HG02759 (cell line): ENCODE measurements at regions not wholly inside any gene's neighbourhood (a gene's known extent, or its start where the extent isn't known, plus 50 kb on each side); places are given as distances from the start of the nearest gene placed in this dataset.
A peak's percentile ranks its signal among the peaks of the same experiment; 100 is the strongest.

Source experiments
- ATAC-seq: cut with Tn5 transposase; IDR thresholded peaks from one replicate; pipeline ENCODE4 v1.9.1; 2021; ENCODE audit warnings: mild to moderate bottlenecking, moderate library complexity; ENCODE audit not compliant: unreplicated experiment

DNA sequence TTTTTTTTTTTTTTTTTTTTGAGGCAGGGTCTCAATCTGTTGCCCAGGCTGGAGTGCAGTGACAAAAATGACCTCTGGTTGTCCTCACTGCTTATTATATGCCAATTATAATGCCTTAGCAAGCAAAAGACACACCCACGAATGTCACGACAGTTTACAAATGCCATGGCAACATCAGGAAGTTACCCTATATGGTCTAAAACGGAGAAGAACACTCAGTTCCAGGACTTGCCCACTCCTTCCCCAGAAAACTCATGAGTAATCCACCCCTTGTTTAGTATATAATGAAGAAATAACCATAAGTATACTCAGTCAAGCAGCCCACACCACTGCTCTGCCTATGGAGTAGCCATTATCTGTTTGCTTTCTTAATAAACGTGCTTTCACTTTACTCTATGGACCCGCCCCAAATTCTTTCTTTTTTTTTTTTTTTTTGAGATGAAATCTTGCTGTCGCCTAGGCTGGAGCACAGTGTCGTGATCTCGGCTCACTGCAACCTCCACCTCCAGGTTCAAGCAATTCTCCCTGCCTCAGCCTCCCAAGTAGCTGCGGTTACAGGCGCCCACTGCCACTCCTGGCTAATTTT is 106.2 kb downstream of the SMIM20 start:
- ATAC-seq, result no peak

DNA sequence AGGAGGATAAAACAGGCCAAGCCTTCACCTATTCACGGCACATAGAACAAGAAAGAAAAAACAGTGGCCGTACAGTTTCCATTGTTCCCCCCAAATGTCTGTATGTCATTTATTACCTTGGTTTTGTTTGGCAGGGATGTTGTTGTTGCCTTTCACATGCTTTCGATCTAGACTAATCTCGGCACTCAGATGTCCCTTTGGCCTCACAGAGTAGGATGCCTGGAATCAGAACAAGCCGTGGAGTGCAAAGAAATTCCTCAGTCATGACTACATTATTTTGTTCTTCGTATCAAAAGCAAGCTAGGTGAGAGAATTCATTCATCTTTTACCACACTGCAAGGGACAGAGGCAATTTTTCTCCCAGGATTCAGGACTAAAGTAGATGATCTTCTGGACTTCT is 106.9 kb downstream of the SMIM20 start:
- no peak for ATAC-seq

GRCh38 chr4:26021417-26022345 is 107.7 kb downstream of the SMIM20 start:
- ATAC-seq, result no peak

DNA sequence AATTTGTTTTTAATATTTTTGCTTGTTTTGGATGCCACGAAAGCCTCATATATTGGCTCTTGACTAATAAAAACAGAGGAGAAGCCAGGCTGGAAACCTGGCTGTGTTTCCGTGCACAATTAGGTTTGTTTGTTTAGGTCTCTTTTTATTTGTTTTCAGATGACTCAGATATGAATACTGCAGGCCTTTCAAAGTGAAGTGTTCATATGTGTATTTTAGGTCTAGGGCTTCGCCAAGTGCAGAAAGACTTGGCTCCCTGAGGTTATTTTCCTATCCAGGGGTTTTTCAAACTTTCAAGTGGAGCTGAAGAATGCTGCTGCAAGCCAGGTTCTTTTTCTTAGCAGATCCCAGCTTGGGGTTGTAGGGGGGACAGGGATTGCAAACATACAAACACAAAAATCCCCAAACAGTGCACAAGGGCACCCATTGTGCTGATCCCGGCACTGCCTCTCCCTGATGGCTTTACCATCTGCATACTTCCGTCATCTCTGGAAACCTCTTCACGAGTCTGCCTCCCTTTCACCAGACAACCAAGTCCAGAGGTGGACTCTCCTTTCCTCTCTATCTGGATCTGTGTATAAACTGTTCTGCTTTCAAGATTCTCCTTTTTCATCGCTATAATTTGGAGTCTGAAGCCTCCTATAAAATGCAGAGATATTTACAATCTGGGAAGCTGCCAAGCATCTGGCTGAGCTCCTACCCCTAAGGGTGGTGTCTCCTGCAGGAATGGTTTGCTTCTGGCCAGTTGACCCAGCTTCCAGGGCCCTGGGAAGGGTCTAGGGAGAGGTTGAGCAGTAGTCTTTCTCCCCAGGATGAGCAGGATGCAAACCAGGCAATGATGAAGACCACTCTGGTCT is 108.6 kb downstream of the SMIM20 start:
- no peak for ATAC-seq

DNA sequence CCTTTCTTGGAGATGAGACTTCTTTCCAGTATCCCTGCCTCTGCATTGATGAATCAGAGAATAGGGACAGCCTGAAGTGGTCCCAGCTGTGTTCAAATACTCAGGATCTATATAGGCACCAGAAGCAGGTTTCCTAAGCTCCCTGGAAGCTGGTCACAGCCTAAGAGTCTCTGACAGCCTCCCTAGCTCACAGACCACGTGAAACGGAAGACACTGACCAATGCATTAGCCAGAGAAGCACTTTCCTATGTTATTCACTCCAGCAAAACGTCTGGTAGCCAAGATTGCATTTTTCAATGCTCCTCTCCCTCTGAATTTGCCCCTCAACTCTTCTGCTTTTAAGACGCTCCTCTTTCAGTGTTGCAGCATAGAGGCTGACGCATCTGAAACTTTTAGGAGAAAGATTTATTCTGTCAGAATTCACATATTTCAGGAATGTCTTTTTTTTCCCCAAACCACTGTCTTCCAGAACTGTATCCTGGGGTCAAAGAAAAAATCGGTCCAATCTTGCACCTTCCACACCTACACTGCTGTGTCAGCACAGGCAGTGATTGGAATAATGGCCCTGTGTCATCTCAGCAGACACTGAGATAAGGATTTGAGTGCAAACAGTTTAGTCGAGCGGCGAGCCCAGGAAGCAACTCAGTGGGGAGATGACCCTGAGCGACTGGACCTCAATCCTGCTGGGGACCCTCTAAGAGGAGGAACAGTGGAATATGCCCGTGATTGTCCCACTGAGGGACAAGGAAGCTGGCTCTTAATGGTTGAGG is 109.4 kb downstream of the SMIM20 start:
- no peak for ATAC-seq

- ATAC-seq, result no peak
These were observed 110.1 kb downstream of the SMIM20 start for GRCh38 chr4:26024079-26024478.

DNA sequence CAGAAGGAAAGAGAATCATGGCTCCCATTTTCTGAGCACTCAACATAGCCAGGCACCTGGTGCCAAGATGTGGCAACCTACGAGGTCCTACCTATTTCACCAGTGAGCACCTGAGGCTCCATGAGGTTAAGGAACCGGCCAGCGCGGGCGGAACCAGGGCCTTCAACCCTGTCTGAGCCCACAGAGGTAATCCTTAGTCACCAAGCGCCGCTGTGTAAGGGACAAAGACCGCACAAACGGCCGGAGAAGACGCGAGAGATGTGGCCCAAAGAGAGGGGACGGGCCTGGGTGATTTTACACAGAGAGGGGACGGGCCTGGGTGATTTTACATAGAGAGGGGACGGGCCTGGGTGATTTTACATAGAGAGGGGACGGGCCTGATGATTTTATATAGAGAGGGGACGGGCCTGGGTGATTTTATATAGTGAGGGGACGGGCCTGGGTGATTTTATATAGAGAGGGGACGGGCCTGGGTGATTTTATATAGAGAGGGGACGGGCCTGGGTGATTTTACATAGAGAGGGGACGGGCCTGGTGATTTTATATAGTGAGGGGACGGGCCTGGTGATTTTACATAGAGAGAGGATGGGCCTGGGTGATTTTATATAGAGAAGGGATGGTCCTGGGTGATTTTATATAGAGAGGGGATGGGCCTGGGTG is 114.2 kb downstream of the SMIM20 start:
- ATAC-seq, result no peak

- peak; percentile 98 for ATAC-seq
These were observed 115.0 kb downstream of the SMIM20 start for GRCh38 chr4:26028793-26029567.

GRCh38 chr4:26029568-26030131 is 115.6 kb downstream of the SMIM20 start:
- ATAC-seq, result no peak

DNA sequence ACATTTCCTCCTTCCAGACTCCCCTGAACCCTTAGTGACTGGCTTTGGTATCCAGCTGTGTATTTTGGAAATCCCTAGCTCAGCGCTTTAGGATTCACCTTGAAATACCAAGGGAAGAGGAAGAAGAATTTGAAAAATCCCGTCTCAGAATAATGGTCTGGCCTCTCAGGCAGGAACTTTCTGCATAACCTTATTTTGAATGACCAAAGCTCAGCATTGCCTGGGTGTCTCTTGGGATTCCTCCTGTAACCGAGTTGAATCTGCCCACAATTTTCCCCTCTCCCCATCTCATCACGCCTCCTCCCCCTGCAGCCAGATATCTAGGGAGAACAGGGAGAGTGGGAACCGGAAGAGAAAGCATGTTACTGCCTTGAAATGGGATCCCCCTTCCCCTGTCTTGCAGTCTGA is 116.2 kb downstream of the SMIM20 start:
- no peak for ATAC-seq

GRCh38 chr4:26030780-26031179 is 116.8 kb downstream of the SMIM20 start:
- no peak for ATAC-seq

DNA sequence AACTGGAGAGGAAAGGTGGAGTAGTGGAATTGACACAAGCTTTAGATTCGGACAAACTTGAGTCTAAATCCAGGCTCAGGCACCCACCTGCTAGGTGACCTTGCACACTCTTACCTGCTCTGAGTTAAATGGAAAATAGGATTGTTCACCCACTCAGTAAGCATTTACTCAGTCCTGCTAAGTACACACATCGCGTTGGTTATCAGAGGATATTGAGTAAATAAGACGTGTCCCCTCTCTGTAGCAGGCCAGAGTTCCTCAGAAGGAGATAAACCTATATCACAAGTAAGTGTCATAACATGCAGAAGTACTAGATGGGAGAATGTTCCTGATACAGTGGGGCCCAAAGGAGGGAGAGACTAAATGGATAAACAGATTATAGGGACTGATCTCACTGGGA is 117.7 kb downstream of the SMIM20 start:
- no peak for ATAC-seq

GRCh38 chr4:26032142-26032541 is 118.1 kb downstream of the SMIM20 start:
- no peak for ATAC-seq

DNA sequence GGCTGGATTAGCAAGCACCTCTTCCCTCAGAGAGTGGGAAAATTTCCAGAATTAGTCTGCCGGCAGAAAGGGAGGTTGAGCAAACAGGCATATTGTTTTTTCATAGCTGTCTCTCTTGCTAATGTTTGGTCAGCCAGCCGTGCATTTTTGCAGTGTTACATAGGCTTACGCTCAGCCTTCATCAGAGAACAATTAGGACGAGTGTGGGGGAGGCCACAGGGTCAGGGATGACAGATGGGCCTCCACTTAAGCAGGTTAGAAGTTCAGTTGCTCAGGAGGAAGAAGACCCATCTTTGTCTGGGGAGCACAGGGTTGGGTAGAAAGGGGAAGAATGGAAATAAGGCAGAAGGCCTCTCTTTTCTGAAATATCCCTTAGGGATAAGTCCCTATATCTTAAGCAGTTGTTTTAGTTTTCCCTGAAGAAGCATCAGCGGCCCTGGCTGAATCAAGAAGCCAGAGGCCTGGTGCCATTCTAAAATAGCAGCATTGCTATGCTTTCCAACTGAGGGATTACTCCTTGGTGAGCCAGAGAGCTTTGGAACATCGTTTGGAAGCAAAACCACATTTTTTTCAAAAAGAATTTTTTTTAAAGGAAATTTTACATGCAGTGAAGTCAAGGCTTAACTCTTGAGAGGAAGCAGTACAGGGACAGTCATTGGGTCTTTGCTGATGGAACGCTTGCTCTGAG is 118.8 kb downstream of the SMIM20 start:
- ATAC-seq, result no peak

DNA sequence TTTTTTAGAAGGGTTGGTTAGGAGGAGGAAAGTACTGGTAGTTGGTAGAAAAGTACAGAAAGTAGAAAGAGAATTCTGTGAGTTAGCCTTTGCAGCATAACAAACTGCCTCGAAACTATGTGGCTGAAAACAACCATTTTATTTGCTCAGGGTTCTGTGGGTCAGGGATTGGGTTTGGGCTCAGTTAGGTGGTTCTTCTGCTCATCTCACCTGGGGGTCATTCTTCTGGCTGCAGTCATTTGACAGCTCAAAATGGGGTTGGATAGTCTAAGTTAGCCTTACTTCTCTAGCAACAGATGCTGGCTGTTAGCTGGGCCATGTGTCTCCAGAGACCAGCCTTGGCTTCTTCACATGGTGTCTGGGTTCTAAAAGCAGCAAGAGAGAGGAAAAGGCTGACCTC is 119.4 kb downstream of the SMIM20 start:
- no peak for ATAC-seq

DNA sequence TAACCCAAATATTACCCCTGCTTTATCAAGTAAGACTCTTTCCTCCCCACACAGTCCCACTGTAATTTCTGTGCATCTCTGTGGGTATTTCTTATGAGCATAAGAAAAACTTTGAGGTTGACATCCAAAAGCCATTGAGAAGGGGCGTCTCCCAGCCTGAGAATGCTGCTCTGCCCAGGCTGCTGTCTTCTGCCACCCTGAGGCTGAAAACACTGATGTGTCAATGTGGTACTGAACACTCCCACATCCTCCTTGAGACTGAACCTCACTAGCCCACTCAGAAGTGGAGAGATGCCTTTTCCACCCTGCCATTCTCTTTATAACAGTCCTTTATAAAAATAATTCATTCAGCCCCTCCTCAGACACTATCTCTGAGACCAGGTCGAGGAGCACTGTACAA is 120.8 kb downstream of the SMIM20 start:
- ATAC-seq, result no peak

DNA sequence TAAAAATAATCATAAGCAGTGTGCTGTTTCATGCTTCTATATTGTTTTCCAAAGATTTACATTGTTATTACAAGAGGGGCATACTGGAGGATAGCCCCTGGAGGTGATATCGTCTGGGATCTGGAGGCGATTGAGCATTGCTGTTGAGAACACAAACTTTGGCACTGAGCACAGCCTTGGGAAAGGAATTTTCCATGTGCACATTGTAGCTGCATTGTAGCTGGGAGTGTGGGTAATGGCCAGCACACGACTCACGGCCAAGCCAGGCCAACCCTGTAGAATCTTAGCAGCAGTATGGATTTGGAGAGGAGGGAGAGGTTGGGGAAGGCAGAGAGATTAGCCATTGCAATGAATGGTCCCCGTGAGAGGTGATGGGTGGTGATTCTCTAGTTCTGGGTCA is 121.9 kb downstream of the SMIM20 start:
- ATAC-seq, result no peak

DNA sequence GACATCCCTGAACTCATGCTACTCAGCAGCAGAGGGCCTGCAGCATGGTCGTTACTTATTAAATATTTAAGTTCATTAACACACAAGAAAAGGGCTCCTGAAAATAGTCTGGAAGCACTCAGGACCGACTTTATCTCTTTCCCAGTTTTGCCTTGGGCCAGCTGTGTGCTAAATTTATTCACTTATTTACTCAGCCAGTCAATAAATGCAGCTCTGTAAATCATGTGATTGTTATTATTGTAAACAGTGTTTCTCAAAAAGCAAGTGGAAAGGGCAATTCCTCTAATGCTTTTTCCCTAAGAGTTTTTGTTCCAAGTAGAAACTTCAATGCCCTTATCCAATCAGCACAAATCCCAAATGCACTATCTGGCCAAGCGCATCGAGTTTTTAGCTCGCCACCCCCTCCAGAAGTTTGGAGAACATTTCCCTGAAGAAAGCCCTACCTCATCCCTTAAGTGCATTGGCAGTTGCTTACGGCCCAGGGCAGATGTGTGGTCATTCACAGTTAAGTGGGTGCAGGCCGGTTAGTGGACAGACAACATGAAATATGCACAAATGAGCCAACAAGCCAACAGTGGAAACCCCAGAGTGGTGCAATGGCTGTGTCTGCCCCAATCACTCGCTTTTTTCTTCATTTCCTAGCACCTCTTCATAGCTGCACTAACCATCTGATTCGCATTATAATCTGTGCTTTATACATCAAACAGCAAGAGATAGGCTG is 125.8 kb downstream of the SMIM20 start:
- ATAC-seq, result no peak
